ENCODE measurements at regions not wholly inside any gene's neighbourhood (a gene's known extent, or its start where the extent isn't known, plus 50 kb on each side); places are given as distances from the start of the nearest gene placed in this dataset.

DNA sequence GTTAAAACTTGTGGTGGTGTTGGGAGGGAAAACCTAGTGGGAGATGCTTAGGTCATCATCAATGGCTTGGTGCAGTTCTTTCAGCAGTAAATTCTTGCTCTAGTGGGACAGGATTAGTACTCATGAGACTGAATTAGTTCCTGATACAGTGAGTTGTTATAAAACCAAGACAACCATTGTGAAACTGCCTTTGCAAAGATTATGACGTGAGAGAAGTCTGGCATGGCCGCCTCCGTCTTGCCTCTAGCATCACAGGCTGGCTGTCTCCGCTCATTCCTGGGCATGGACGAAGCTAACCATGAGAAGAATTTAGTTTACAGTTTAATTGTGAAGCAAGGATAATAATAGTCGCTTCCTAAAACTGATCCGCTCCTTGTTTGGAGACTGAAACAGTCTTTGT lies 186.4 kb downstream of the KIF20B start:
- DNase-seq, result no peak

DNA sequence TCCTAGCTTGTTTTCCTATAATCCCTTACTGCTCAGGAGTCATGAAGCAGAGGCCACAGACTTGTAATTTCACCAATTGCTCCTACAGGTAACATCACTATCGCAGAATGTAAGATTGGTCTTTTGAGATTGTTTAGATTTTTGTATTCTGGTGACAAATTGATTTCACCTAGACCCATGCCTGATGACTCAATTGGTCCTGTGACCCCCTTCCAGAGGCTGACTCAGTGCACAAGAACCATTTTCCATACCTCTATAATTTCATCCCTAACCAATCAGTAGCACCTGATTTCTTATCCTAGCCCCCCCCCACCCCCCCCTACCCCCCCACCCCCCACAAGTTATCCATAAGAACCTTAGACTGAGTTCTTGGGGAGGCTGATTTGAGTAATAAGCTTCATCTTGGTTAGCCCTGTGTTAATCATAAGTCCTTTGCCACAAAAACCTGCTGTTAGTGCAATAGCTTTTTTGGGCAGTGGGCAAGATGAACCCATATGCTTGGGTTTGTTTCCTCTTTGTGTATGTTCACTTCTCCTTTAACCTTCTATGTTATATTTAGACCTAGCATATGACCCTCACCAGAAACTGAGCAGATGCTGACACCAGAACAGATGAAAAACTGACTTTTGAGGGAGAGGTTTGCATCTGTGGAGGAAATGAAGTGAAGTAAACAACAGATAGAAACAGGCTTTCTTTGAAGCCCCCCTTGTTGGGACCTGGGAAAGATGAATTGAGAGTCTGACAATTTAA lies 187.1 kb downstream of the KIF20B start:
- DNase-seq, result no peak

GRCh38 chr10:89889606-89890005 lies 188.2 kb downstream of the KIF20B start:
- DNase-seq, result no peak

DNA sequence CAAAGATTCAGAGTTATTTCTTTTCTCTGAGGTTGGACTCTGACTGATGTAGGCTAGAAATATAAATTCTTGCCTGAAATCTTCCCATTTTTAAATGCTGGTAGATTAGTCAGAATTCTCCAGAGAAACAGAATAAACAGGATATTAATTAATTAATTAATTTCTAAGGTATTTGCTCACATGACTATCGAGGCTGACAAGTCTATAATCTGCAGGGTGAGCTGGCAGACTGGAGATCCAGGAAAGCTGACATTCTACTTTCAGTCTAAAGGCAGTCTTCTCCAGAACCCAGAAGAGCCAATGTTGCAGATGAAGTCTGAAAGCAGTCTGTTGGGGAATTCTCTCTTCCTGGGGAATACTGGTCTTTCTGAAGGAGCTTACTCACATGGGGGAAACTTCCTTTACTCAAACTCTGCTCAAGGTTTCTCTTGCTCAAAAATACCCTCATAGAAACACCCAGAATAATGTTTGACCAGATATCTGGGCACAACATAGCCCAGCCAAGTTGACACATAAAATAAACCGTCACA lies 189.7 kb downstream of the KIF20B start:
- no peak for DNase-seq

DNA sequence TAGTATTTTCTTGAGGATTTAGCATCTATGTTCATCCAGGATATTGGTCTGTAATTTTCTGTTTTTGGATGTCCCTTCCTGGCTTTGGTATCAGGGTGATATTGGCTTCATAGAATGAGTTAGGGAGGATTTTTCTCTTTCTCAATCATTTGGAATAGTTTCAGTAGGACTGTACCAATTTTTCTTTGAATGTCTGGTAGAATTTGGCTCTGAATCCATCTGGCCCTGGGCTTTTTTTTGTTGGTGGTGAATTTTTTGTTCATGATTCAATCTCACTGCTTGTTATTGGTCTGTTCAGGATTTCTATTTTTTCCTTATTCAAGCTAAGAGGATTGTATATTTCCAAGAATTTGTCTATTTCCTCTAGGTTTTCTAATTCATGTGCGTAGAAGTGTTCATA lies 192.7 kb downstream of the KIF20B start:
- DNase-seq, result no peak

- DNase-seq, result no peak
These were observed 199.2 kb downstream of the KIF20B start for GRCh38 chr10:89900554-89900953.

DNA sequence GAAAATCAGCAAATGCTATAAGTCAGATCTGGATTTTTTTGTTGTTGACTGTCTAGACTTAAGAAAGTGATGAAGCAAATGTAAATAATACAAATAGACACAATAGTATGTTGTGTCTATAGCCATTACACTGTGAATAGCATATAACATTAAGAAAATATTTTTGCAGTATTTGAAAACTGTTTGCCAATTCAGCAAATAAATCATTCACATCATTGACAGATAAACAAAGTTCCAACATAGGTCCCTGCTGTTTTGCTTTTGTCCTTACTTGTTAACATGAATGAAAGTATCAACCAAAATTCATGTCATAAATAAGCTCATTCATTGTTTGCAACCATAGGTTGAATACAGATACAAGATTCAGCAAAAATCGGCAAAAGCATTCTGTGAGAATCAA lies 200.5 kb downstream of the KIF20B start:
- DNase-seq, result no peak

DNA sequence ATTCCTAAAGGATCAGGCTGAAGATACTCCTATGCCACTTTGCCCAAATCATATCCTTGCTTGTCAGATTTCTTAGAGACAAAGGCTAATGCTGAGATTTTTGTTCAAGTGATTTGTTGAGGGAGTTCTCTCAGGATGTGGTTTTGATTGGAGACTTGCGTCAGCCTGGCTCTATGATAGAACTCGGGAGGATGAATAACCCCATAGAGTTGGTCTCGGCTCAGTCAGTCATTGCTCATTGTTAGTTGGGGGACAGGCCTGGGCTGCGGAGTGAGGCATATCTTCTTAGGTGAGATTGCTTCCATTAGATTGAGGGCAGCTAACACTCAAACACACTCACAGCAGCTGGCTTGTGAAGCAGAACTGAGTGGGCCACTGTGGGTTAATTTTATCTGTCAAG lies 203.4 kb downstream of the KIF20B start:
- no peak for DNase-seq

DNA sequence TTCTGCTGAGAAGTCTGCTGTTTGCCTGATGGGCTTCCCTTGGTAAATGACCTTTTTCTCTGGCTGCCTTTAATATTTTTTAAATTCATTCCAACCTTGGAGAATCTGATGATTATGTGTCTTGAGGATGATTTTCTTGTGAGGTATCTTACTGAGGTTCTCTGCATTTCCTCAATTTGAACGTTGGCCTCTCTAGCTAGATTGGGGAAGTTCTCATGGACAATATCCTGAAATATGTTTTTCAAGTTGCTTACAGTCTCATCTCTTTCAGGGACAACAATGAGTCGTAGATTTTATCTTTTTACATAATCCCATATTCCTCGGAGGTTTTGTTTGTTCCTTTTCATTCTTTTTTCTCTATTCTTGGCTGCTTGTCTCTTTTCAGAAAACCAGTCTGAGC lies 208.4 kb downstream of the KIF20B start:
- no peak for DNase-seq

DNA sequence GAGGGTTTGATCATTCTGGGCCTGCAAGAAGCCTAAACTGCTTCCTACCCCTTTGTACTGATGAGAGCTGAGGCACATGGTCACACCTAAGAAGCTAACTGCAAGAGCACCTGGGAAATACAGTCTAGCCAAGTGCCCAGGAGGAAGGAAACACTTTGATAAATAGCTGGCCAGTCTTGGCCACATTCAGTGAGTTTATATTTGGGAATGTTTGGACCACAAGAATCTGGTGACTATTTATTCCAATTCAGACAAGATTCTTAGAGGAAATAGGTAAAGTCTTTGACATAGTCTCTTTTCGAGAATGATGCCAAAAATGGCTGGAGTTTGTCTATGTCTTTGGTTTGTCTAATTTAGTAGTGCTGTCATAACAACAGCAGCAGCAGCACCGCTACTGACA lies 213.6 kb downstream of the KIF20B start:
- DNase-seq, result no peak

DNA sequence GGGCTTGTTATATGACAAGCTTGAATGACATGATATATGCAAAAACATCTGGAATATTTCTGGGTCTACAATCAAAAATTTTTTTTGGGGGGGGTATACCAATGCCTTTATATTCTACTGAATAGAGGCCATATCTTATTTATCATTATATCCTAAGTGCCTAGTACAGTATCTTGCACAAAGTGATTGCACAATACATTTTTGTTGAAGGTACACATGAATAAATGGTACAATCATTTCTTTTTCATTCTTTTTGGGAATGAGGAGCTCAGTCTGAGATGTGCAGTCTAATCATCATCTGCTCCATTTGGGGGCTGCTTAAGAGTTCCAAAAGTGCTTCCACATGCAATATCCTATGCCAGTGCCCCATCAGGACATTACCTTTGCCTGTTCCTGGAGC lies 214.6 kb downstream of the KIF20B start:
- no peak for DNase-seq

DNA sequence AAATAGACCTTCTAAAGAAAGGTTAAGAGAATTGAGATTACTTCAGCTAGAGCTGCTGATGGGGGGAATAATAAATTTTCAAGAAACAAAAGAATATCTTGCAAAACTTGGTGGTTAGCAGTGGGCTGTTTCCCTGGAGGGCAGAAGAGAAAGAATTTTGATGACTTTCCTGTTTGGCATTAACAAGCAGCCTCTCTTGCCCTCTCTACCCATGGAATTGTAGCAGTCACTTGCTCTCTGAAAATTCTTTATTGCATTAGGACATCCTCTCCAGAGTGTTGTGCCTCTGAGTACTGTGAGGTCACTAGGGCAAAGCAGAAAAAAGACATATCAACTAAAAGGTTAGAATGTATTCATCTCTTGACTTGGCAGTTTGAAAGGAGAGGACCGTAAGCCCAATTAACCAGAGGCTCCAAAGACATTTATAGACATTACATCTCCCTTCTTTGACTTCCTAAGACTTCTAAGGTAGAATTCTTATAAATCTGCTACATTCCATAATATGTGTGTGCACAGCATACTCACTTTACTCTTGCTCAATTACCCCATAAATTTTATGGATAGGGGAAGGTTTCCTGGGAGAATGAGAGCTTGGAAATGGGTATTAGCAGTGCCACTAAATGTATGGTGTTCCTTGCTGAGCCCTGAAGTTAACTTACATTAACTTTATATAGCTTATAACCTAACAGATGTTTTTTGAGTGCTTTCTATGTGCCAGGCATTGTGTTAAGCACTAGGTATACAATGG lies 215.3 kb downstream of the KIF20B start:
- DNase-seq, result no peak

GRCh38 chr10:89921403-89921802 lies 220.0 kb downstream of the KIF20B start:
- DNase-seq, result no peak

- DNase-seq, result no peak
These were observed 222.3 kb downstream of the KIF20B start for GRCh38 chr10:89923661-89924060.

GRCh38 chr10:89924261-89924660 lies 222.9 kb downstream of the KIF20B start:
- DNase-seq, result no peak

DNA sequence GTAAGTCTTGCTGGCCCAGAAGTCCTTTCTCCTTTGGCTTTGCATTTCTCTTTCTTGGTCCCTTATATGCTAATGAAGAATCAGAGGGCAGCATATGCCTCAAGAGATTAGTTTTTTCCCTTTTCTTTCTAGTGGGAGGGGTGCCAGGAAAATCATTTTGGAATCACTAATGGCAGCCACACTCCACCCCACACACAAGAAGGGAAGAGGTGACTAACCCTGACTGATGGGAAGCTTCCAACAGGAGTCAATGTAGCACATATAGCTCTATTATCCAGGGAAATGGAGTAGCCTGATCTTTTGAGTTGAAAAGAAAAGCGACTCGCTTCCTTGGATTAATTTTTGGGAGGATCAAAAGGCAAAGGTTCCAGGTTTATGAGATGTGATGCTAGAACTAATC lies 225.3 kb downstream of the KIF20B start:
- no peak for DNase-seq

- DNase-seq, result peak; percentile 57
These were observed 228.1 kb downstream of the KIF20B start for GRCh38 chr10:89929282-89930026.

- no peak for DNase-seq
These were observed 236.1 kb downstream of the KIF20B start for GRCh38 chr10:89937494-89937893.

GRCh38 chr10:89940076-89940475 lies 238.7 kb downstream of the KIF20B start:
- no peak for DNase-seq

DNA sequence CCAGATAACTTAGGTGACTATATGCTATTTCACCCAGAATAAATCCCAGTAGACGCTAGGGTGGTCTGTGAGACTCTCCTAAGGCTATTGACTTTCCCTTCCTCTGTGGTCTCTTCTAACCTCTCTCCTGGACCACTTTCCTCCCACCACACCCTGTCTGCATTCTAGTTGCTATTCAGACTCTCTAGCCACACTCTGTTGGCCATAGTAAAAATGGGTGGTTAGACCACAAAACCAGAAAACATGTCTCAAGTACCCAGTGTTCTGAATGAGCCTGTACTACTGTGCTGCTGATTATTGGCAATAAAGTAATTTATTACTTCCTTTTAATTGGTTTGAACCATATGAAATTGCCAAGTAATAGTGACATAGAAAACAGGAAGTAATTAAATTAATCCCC lies 240.8 kb downstream of the KIF20B start:
- no peak for DNase-seq

DNA sequence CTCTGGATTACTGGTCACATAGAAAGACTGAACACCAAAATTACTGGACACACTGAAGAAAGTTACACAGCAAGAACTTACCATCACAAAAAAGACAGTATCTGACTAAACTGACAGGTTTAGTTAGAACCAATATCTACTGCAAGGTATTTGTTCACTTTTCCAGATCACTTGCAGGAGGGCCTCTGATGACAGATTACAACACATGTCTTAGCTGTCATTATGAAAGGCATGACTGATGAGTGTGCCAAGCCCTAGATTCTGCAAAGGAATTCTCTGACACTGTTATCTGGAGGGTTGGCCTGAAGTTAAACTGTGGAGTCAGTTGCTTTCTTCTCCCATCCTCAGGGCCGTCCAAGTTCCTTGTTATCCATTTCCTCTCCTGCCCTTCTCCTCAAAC lies 242.7 kb downstream of the KIF20B start:
- DNase-seq, result no peak

- DNase-seq, result no peak
These were observed 244.7 kb downstream of the KIF20B start for GRCh38 chr10:89946106-89946505.

- DNase-seq, result no peak
These were observed 248.1 kb downstream of the KIF20B start for GRCh38 chr10:89949496-89949895.

DNA sequence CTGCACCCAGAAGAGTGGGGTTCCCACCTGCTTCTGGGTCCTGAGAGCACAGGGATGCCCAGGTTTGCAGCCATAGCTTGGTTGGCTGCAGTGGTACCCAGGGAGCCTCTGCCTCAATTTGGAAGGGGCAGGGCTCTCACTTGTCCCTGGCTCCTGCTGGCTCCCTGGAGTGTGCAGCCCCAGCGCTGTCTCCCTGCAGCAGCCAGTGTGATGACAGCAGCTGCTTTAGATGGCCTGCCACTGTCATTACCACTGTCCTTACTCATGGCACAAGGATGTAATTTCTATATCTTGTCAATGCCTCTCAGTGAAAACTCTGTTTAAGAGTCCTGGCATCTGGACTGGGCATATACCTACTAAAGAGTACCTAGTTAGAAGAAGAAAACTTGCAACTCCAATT lies 250.9 kb downstream of the KIF20B start:
- no peak for DNase-seq
